Right atrium auricular region (tissue), 2 donors: ENCODE measurements at regions not wholly inside any gene's neighbourhood (a gene's known extent, or its start where the extent isn't known, plus 50 kb on each side); places are given as distances from the start of the nearest gene placed in this dataset.

Source experiments
- DNase-seq: peaks from one replicate; pipeline ENCODE4 v3.0.0-alpha.2; 2019; ENCODE audit warnings: low spot score
- H3K27ac ChIP-seq, 2 donors: fragments of 200-600 bp; sonication (generic); 1 replicate in 1 of 2; 2 replicates in 1 of 2; pipeline ENCODE4 v1.5.1; 2016 to 2019
- H3K27me3 ChIP-seq, 2 donors: fragments of 200-600 bp; sonication (generic); one replicate each; pipeline versions ENCODE4 v1.5.1 to v1.6.0; 2017 to 2019
- H3K36me3 ChIP-seq: fragments of 200-600 bp; sonication (generic); one replicate; pipeline ENCODE4 v1.5.1; 2016
- H3K4me1 ChIP-seq, 2 donors: fragments of 200-600 bp; sonication (generic); one replicate each; pipeline versions ENCODE4 v1.5.1 to v1.6.0; 2017 to 2019
- H3K4me3 ChIP-seq, 2 donors: fragments of 200-600 bp; sonication (generic); 1 replicate in 1 of 2; 2 replicates in 1 of 2; pipeline ENCODE4 v1.5.1; 2017 to 2019; ENCODE audit warnings: mild to moderate bottlenecking in 1 of 2, moderate library complexity in 1 of 2
- H3K9me3 ChIP-seq, 2 donors: fragments of 200-600 bp; sonication (generic); one replicate each; pipeline ENCODE4 v1.5.1; 2019
- CTCF ChIP-seq, 2 donors: fragments of 200-600 bp; sonication (generic); IDR thresholded peaks; one replicate each; pipeline ENCODE4 v1.5.1; 2019; ENCODE audit warnings: antibody characterized with exemption in 2 of 2

- Histone ChIP-seq H3K27me3 (no peaks in the 10 kb centered on the region), H3K27ac (no peak overlapping the region), H3K4me1 (no peaks in the 10 kb centered on the region), H3K9me3 (no peaks in the 10 kb centered on the region), H3K4me3 (no peak overlapping the region), H3K36me3 (no peaks in the 10 kb centered on the region)
- TF ChIP-seq CTCF (IDR thresholded peaks at IDR 0.05): no peak
- no peak for DNase-seq
Measured at GRCh38 chr14:83470959-83471695, 1937.5 kb upstream of the SEL1L start.

GRCh38 chr14:83473416-83474235 lies 1940.0 kb upstream of the SEL1L start:
- no peaks in the 10 kb centered on the region for H3K9me3 ChIP-seq
- TF ChIP-seq CTCF (IDR thresholded peaks at IDR 0.05): no peak
- H3K27ac ChIP-seq: no peak overlapping the region

GRCh38 chr14:83478741-83479140 lies 1945.1 kb upstream of the SEL1L start:
- Histone ChIP-seq H3K4me1 (no peaks in the 10 kb centered on the region), H3K36me3 (no peaks in the 10 kb centered on the region), H3K4me3 (no peak overlapping the region), H3K9me3 (no peaks in the 10 kb centered on the region), H3K27me3 (no peaks in the 10 kb centered on the region), H3K27ac (no peak overlapping the region)
- TF ChIP-seq CTCF (IDR thresholded peaks at IDR 0.05): no peak
- no peak for DNase-seq

More at GRCh38 chr14:83473416-83474235, 1940.0 kb upstream of the SEL1L start:
- no peaks in the 10 kb centered on the region for H3K4me1 ChIP-seq
- H3K4me3 ChIP-seq: no peak overlapping the region
- no peaks in the 10 kb centered on the region for H3K27me3 ChIP-seq
- DNase-seq: no peak
- H3K36me3 ChIP-seq: no peaks in the 10 kb centered on the region

GRCh38 chr14:83483063-83483462 lies 1949.4 kb upstream of the SEL1L start:
- Histone ChIP-seq H3K4me3 (no peak overlapping the region), H3K9me3 (no peaks in the 10 kb centered on the region), H3K36me3 (no peaks in the 10 kb centered on the region), H3K27ac (no peak overlapping the region), H3K27me3 (no peaks in the 10 kb centered on the region), H3K4me1 (no peaks in the 10 kb centered on the region)
- no peak for DNase-seq
- no peak for TF ChIP-seq CTCF (IDR thresholded peaks at IDR 0.05)

GRCh38 chr14:83485591-83485990 lies 1951.9 kb upstream of the SEL1L start:
- Histone ChIP-seq H3K27ac (no peak overlapping the region), H3K4me1 (no peaks in the 10 kb centered on the region), H3K27me3 (no peaks in the 10 kb centered on the region), H3K36me3 (no peaks in the 10 kb centered on the region), H3K9me3 (peaks cover 0 to under 1% of the 10 kb centered on the region in 2 donors), H3K4me3 (no peak overlapping the region)
- TF ChIP-seq CTCF (IDR thresholded peaks at IDR 0.05): no peak
- no peak for DNase-seq
